Right lobe of liver (tissue), 6 donors: ENCODE measurements at regions not wholly inside any gene's neighbourhood (a gene's known extent, or its start where the extent isn't known, plus 50 kb on each side); places are given as distances from the start of the nearest gene placed in this dataset.

Experiments
- ATAC-seq, 4 donors: fragments of 200-7000 bp; cut with Tn5 transposase; one replicate each; pipeline ENCODE4 v1.9.1; 2020; ENCODE audit warnings: mild to moderate bottlenecking in 4 of 4, moderate library complexity in 4 of 4
- DNase-seq, 3 donors: peaks; one replicate each; pipeline ENCODE4 v3.0.0-alpha.2; 2020
- H3K27ac ChIP-seq, 3 donors: fragments of 200-600 bp; one replicate each; pipeline ENCODE4 v1.8.0; 2022
- H3K27me3 ChIP-seq, 2 donors: fragments of 200-600 bp; one replicate each; pipeline ENCODE4 v1.8.0; 2022
- H3K36me3 ChIP-seq, 4 donors: fragments of 200-600 bp; sonication (generic) in 1 of 4; one replicate each; pipeline versions ENCODE4 v1.5.1 to v1.8.0; 2017 to 2022; ENCODE audit warnings: control low read depth in 1 of 4
- H3K4me1 ChIP-seq, 4 donors: fragments of 200-600 bp; sonication (generic) in 1 of 4; one replicate each; pipeline versions ENCODE4 v1.5.1 to v1.8.0; 2017 to 2022; ENCODE audit warnings: control low read depth in 1 of 4
- H3K4me3 ChIP-seq, 3 donors: fragments of 200-600 bp; one replicate each; pipeline ENCODE4 v1.8.0; 2022
- H3K9me3 ChIP-seq, 4 donors: fragments of 200-600 bp; sonication (generic) in 1 of 4; one replicate each; pipeline versions ENCODE4 v1.5.1 to v1.8.0; 2017 to 2022; ENCODE audit warnings: control low read depth in 1 of 4
- POLR2A ChIP-seq: fragments of 450-650 bp; IDR thresholded peaks from one replicate; pipeline ENCODE4 v1.6.1; 2017; ENCODE audit warnings: antibody characterized with exemption, mild to moderate bottlenecking
- WGBS: methylation state at CpG from one replicate; pipeline ENCODE4 v1.1.6; 2018; ENCODE audit warnings: low coverage, low lambda C conversion rate; ENCODE audit not compliant: insufficient coverage; ENCODE audit errors: missing lambda C conversion rate; 5-methylcytosine and 5-hydroxymethylcytosine counted together
- intact Hi-C, 2 donors: fragments of 100-400 bp; cut with DNase I; formaldehyde crosslinking; loops; one replicate each; pipeline versions ENCODE4 v1.11.2 to v1.14.1; 2022
- TF ChIP-seq, protein P1 (sequence below), 4 donors: fragments of 200-600 bp in 3 of 4; fragments of 450-650 bp in 1 of 4; IDR thresholded peaks; one replicate each; pipeline versions ENCODE4 v1.5.1 to v1.8.0; 2016 to 2022; ENCODE audit warnings: antibody characterized with exemption in 4 of 4, mild to moderate bottlenecking in 2 of 4
- donor health status: DM: no; HTN: yes; CAD: no.
- donor health status: DM: no; HTN: no; CAD: no.
- donor health status: DM: no; HTN: no; CAD: no.
- donor health status: DM: no; HTN: yes; CAD: no.
- donor health status: DM: no; HTN: yes; CAD: no.

DNA sequence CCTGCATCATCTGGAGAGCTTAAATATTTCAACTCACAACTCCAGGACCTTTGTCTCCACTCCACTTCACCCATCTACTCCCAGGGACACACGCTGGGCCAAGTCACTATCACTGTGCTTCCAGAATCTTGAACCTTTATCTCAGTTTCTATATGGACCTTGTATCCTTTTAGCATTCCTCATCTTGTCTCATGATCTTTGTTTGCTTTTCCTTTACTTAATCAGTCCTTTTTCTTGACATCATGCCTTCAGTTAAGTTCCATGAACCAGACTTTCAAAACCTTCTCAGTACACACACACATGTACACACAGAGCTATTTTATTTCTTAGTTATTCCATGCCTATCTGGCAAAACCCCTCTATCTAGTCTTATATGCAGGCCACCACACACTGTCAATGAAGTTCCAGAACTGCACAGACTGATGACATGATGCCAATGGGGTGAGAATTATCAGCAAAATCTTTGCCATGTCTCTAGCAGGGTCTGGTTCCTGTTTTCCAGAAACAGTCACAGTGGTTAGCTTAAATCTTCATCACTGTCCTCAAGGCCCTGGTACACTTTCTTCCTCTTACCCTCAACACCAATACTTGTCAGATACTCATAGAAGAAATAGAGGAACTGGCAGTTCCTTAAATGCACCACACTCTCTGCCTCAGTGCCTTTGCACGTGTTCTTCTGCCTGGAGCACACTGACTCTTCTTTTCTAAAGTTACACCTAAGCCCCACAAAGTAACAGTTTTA is 77.6 kb upstream of the STARD13 start:
- ATAC-seq, result peak; percentile 40 to 70 (median 64)
- H3K4me3 ChIP-seq, result no peak overlapping the region
- 85% methylated on average over 2 of the region's 2 CpGs for whole genome bisulfite sequencing
- TF ChIP-seq, protein P1, sequence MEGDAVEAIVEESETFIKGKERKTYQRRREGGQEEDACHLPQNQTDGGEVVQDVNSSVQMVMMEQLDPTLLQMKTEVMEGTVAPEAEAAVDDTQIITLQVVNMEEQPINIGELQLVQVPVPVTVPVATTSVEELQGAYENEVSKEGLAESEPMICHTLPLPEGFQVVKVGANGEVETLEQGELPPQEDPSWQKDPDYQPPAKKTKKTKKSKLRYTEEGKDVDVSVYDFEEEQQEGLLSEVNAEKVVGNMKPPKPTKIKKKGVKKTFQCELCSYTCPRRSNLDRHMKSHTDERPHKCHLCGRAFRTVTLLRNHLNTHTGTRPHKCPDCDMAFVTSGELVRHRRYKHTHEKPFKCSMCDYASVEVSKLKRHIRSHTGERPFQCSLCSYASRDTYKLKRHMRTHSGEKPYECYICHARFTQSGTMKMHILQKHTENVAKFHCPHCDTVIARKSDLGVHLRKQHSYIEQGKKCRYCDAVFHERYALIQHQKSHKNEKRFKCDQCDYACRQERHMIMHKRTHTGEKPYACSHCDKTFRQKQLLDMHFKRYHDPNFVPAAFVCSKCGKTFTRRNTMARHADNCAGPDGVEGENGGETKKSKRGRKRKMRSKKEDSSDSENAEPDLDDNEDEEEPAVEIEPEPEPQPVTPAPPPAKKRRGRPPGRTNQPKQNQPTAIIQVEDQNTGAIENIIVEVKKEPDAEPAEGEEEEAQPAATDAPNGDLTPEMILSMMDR (IDR thresholded peaks at IDR 0.05), result no peak
- TF ChIP-seq POLR2A, result peak; percentile 19
- intact Hi-C loops, result no loop called here
- no peaks in the 10 kb centered on the region for H3K27me3 ChIP-seq
- H3K36me3 ChIP-seq, result no peaks in the 10 kb centered on the region
- no peaks in the 10 kb centered on the region for H3K9me3 ChIP-seq
- no peak for DNase-seq
- no peak overlapping the region for H3K27ac ChIP-seq
- H3K4me1 ChIP-seq, result no peaks in the 10 kb centered on the region

DNA sequence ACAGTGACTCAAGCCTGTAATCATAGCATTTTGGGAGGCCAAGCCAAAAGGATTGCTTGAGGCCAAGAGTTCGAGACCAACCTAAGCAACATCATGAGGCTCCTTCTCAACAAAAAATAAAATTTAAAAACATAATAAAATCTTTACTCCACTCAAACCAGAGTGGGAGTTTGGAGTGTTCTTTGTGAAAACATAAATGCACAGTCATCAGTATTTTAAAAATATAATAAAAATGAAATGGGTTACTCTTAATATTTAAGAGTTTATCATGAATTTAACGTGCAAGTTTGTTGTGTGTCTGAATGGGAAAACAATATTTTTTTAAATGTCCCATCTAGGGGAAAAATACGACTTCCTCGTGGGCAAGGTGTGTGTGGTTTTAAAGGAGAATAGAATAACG is 78.6 kb upstream of the STARD13 start:
- no peak for DNase-seq
- Histone ChIP-seq H3K4me1 (no peaks in the 10 kb centered on the region), H3K27me3 (no peaks in the 10 kb centered on the region), H3K27ac (no peak overlapping the region), H3K36me3 (no peaks in the 10 kb centered on the region), H3K9me3 (no peaks in the 10 kb centered on the region), H3K4me3 (no peak overlapping the region)
- ATAC-seq, result no peak
- TF ChIP-seq, protein P1 (IDR thresholded peaks at IDR 0.05), result no peak
- no peak for TF ChIP-seq POLR2A
- 89% methylated on average over 5 of the region's 5 CpGs for WGBS
- intact Hi-C loops, result no loop called here

DNA sequence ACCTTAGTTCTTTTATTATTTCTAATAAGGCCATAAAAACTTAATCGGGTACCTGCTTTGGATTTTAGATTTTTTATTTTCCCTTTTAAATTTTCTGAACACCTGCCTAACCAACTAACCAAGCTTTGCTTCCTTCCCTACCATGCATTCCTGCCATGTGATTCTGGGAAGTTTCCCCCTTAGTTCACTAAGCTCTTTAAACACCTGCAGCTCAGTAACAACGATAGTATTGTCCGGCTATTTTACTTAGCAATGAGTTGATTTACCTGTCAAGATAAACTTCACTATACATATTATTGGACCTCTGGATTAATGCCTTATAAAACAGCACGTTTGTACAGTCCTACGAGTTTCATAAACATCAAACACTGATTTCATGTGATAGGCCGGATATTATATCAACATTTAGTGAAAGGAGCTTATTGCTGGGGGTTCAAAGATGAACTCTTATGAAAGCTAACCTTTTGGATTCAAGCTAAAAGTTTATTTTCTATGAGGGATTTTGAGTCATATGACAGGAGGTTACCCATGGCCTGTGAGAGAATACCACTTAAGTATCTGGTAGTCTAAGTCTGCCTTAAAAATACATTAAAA is 81.0 kb upstream of the STARD13 start:
- DNase-seq (no peak), ATAC-seq (no peak)
- whole genome bisulfite sequencing, result 47% methylated on average over 6 of the region's 6 CpGs
- TF ChIP-seq, protein P1 (IDR thresholded peaks at IDR 0.05), result no peak
- TF ChIP-seq POLR2A, result no peak
- Histone ChIP-seq H3K36me3 (no peaks in the 10 kb centered on the region), H3K9me3 (no peaks in the 10 kb centered on the region), H3K27ac (no peak overlapping the region), H3K4me3 (no peak overlapping the region), H3K4me1 (no peaks in the 10 kb centered on the region), H3K27me3 (no peaks in the 10 kb centered on the region)
- intact Hi-C loops, result no loop called here

DNA sequence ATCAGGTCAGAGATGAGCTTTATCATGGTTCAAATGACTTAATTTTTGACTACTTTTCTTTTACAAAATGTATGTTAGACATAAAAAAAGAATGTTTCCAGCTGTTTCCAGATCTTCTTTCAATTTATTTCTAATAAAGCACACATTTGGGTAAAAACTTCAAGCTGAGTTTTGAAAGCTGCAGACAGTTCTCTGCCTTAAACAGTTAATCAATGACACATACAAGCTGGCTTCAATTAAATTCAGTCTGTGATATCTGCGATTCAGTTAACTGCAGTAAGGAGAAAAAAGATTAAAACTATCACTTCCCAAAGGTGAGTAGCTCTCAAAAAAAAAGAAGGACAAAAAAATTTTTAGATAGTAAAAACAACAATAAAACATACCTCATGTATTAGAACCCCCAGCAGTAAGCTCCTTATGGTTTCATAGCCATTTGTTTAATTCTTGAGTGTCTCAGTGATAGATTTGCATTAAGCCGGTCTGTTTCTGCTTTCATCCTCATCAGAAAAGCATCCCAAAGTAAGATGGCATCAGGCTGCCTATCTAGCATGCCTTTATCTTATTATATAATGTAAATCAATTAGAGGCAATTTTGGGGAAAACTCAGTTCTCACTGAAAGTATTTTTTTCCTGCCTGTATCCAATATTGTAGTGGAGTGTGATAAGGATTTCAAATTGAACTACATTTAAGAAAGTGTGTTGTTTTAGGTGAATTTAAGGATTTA is 81.8 kb upstream of the STARD13 start:
- H3K27me3 ChIP-seq, result no peaks in the 10 kb centered on the region
- no peak for DNase-seq
- H3K4me3 ChIP-seq, result no peak overlapping the region
- TF ChIP-seq POLR2A, result no peak
- TF ChIP-seq, protein P1 (IDR thresholded peaks at IDR 0.05), result no peak
- H3K36me3 ChIP-seq, result no peaks in the 10 kb centered on the region
- intact Hi-C loops, result no loop called here
- H3K27ac ChIP-seq, result no peak overlapping the region
- no peak for ATAC-seq
- H3K4me1 ChIP-seq, result no peaks in the 10 kb centered on the region
- 91% methylated on average over 2 of the region's 2 CpGs for WGBS
- no peaks in the 10 kb centered on the region for H3K9me3 ChIP-seq
